Gastroesophageal sphincter (tissue), 3 donors: ENCODE measurements at regions not wholly inside any gene's neighbourhood (a gene's known extent, or its start where the extent isn't known, plus 50 kb on each side); places are given as distances from the start of the nearest gene placed in this dataset.

ENCODE experiments used
- CTCF ChIP-seq, 4 experiments: fragments of 200-600 bp in 2 of 4; fragments of 450-650 bp in 2 of 4; sonication (generic) in 1 of 4; IDR thresholded peaks; one replicate each; pipeline ENCODE4 v1.5.1; 2017 to 2019; ENCODE audit warnings: antibody characterized with exemption in 4 of 4, mild to moderate bottlenecking in 2 of 4, moderate library complexity in 2 of 4
- POLR2AphosphoS5 ChIP-seq: sonication (generic); formaldehyde crosslinking; IDR thresholded peaks from one replicate; pipeline ENCODE4 v1.6.1; 2017; ENCODE audit warnings: antibody characterized with exemption

- TF ChIP-seq CTCF (IDR thresholded peaks at IDR 0.05): no peak
- TF ChIP-seq POLR2AphosphoS5: no peak
These were observed 266.1 kb upstream of the HDAC4 start for GRCh38 chr2:239666855-239667376.
